ENCODE measurements at regions not wholly inside any gene's neighbourhood (a gene's known extent, or its start where the extent isn't known, plus 50 kb on each side); places are given as distances from the start of the nearest gene placed in this dataset.

DNA sequence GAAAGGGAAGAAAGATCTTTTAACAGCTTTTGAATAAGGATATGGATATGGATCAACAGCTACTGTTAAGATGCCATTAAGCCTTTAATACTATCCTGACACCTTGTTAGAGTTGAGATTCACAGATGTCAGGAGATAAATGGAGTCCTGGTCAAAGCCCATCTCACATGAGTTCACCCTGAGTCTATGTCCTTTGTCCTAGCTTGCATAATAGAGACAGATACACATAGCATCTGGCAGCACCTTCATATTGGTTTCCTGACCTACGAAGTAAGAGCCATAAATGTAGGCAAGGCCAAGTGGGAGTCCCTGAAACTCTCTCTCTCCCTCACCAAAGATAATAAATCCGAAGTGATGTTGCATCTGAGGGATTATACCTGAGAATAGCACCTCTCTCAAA lies 79.1 kb upstream of the F13A1 start:
- no peaks in the 10 kb centered on the region for H3K9me3 ChIP-seq
- no peaks in the 10 kb centered on the region for H3K79me2 ChIP-seq (ENCODE audit: insufficient read depth)
- H3K4me2 ChIP-seq = no peak overlapping the region
- H3F3A ChIP-seq (replicated peaks; ENCODE audit: insufficient read depth) = no peaks in the 10 kb centered on the region
- H3K4me3 ChIP-seq (ENCODE audit: low read depth in 2 of 2, low read length in 1 of 2) = no peak overlapping the region
- no peaks in the 10 kb centered on the region for H3K27me3 ChIP-seq (ENCODE audit: insufficient read depth)
- H3K27ac ChIP-seq (ENCODE audit: low read depth in 2 of 2, low read length in 1 of 2) = no peak overlapping the region
- H3K36me3 ChIP-seq (replicated peaks in 1 of 2; ENCODE audit: control insufficient read depth in 1 of 2, insufficient read depth in 2 of 2, low read length in 1 of 2) = no peaks in the 10 kb centered on the region
- ChIA-PET CTCF (no interaction called here), POLR2A (no interaction called here)
- H3K4me1 ChIP-seq (ENCODE audit: control insufficient read depth in 1 of 2, insufficient read depth in 2 of 2, low read depth in 1 of 2, low read length in 1 of 2) = no peaks in the 10 kb centered on the region
- no peaks in the 10 kb centered on the region for H4K20me1 ChIP-seq (ENCODE audit: insufficient read depth)
- no peak overlapping the region for H2AFZ ChIP-seq (ENCODE audit: low read depth)
- no peak overlapping the region for H3K9ac ChIP-seq
- H3K9me2 ChIP-seq = no peaks in the 10 kb centered on the region
- TF ChIP-seq EZH2phosphoT487 (IDR thresholded peaks at IDR 0.05; ENCODE audit: borderline replicate concordance, low read depth) (no peak), POLR2AphosphoS5 (IDR thresholded peaks at IDR 0.05; ENCODE audit: low read depth, low read length) (no peak), MAX (IDR thresholded peaks at IDR 0.05; ENCODE audit: low read depth) (no peak), NRF1 (IDR thresholded peaks at IDR 0.05; ENCODE audit: low read depth, low read length) (no peak), NFIC (IDR thresholded peaks at IDR 0.05; ENCODE audit: borderline replicate concordance) (no peak), FOSL2 (IDR thresholded peaks at IDR 0.05; ENCODE audit: borderline replicate concordance, low read depth) (no peak), YY1 (IDR thresholded peaks at IDR 0.05; ENCODE audit: low read depth) (no peak)
- no peak for DNase-seq
- 4% methylated on average over 2 of the region's 2 CpGs for WGBS (ENCODE audit: low lambda C conversion rate)

DNA sequence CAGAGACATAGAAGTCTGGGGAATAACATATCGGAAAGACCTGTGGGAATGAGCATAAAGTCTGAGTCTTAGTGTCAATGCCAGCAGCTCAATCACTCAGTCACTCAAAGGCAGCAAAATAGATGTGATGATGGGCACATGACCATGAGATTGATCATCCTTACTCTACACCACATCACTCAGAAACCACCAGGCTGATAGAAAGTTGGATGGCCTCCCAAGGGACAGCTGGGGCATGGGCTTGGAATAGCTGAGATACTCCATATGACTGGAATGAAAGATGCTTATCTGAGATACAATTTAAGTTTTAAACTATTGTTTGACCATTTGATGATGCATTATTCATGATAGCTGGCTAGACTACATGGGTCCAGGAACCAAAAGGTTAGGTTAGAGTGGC lies 80.9 kb upstream of the F13A1 start:
- Histone ChIP-seq H3K9me3 (no peaks in the 10 kb centered on the region), H3K9ac (no peak overlapping the region), H3K4me3 (ENCODE audit: low read depth in 2 of 2, low read length in 1 of 2) (no peak overlapping the region), H3K4me1 (ENCODE audit: control insufficient read depth in 1 of 2, insufficient read depth in 2 of 2, low read depth in 1 of 2, low read length in 1 of 2) (no peaks in the 10 kb centered on the region), H3F3A (replicated peaks; ENCODE audit: insufficient read depth) (no peaks in the 10 kb centered on the region), H3K79me2 (ENCODE audit: insufficient read depth) (no peaks in the 10 kb centered on the region), H3K9me2 (no peaks in the 10 kb centered on the region), H3K27ac (ENCODE audit: low read depth in 2 of 2, low read length in 1 of 2) (no peak overlapping the region), H3K27me3 (ENCODE audit: insufficient read depth) (no peaks in the 10 kb centered on the region), H3K4me2 (no peak overlapping the region), H3K36me3 (replicated peaks in 1 of 2; ENCODE audit: control insufficient read depth in 1 of 2, insufficient read depth in 2 of 2, low read length in 1 of 2) (no peaks in the 10 kb centered on the region), H4K20me1 (ENCODE audit: insufficient read depth) (no peaks in the 10 kb centered on the region), H2AFZ (ENCODE audit: low read depth) (no peak overlapping the region)
- CTCF ChIA-PET = no interaction called here
- DNase-seq = no peak
- TF ChIP-seq EZH2phosphoT487 (IDR thresholded peaks at IDR 0.05; ENCODE audit: borderline replicate concordance, low read depth) (no peak), POLR2AphosphoS5 (IDR thresholded peaks at IDR 0.05; ENCODE audit: low read depth, low read length) (no peak), IRF3 (IDR thresholded peaks at IDR 0.05; ENCODE audit: low read depth, low read length) (no peak), RXRA (IDR thresholded peaks at IDR 0.05; ENCODE audit: borderline replicate concordance, low read depth) (no peak), TEAD4 (IDR thresholded peaks at IDR 0.05; ENCODE audit: borderline replicate concordance, insufficient read depth) (no peak), NFIC (IDR thresholded peaks at IDR 0.05; ENCODE audit: borderline replicate concordance) (no peak), TCF12 (IDR thresholded peaks at IDR 0.05) (no peak), GATA2 (CRISPR knock-in tag; IDR thresholded peaks at IDR 0.05) (no peak), YY1 (IDR thresholded peaks at IDR 0.05; ENCODE audit: low read depth) (no peak), RCOR1 (IDR thresholded peaks at IDR 0.05; ENCODE audit: low read length) (no peak), SIN3A (IDR thresholded peaks at IDR 0.05; ENCODE audit: borderline replicate concordance, low read depth, low read length) (no peak), GABPA (IDR thresholded peaks at IDR 0.05; ENCODE audit: low read depth) (no peak), PBX3 (IDR thresholded peaks at IDR 0.05) (no peak), MEF2A (IDR thresholded peaks at IDR 0.05; ENCODE audit: borderline replicate concordance, low read depth) (no peak)
- TF ChIP-seq, protein P1, sequence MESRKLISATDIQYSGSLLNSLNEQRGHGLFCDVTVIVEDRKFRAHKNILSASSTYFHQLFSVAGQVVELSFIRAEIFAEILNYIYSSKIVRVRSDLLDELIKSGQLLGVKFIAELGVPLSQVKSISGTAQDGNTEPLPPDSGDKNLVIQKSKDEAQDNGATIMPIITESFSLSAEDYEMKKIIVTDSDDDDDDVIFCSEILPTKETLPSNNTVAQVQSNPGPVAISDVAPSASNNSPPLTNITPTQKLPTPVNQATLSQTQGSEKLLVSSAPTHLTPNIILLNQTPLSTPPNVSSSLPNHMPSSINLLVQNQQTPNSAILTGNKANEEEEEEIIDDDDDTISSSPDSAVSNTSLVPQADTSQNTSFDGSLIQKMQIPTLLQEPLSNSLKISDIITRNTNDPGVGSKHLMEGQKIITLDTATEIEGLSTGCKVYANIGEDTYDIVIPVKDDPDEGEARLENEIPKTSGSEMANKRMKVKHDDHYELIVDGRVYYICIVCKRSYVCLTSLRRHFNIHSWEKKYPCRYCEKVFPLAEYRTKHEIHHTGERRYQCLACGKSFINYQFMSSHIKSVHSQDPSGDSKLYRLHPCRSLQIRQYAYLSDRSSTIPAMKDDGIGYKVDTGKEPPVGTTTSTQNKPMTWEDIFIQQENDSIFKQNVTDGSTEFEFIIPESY (IDR thresholded peaks at IDR 0.05; ENCODE audit: borderline replicate concordance, low read depth) = no peak
- TF ChIP-seq, protein P2, sequence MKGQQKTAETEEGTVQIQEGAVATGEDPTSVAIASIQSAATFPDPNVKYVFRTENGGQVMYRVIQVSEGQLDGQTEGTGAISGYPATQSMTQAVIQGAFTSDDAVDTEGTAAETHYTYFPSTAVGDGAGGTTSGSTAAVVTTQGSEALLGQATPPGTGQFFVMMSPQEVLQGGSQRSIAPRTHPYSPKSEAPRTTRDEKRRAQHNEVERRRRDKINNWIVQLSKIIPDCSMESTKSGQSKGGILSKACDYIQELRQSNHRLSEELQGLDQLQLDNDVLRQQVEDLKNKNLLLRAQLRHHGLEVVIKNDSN (IDR thresholded peaks at IDR 0.05; ENCODE audit: borderline replicate concordance, low read depth) = no peak
- WGBS (ENCODE audit: low lambda C conversion rate) = 0% methylated on average over 1 of the region's 1 CpG
- POLR2A ChIA-PET = no interaction called here

Data from SK-N-SH (cell line).